ENCODE measurements at regions not wholly inside any gene's neighbourhood (a gene's known extent, or its start where the extent isn't known, plus 50 kb on each side); places are given as distances from the start of the nearest gene placed in this dataset.

GRCh38 chr2:12959935-12960334 lies 243.2 kb downstream of the TRIB2 start (continued):
- TF ChIP-seq ZNF462 (CRISPR knock-in tag; IDR thresholded peaks at IDR 0.05): no peak
- no peak for TF ChIP-seq ETS1 (IDR thresholded peaks at IDR 0.05)
- no peak for TF ChIP-seq CREB1 (CRISPR knock-in tag; IDR thresholded peaks at IDR 0.05; ENCODE audit: low read depth)
- no peak for TF ChIP-seq REST (IDR thresholded peaks at IDR 0.05; ENCODE audit: unreplicated experiment)
- no peak for TF ChIP-seq CTCF (conservative IDR thresholded peaks at IDR 0.05; ENCODE audit: low read depth in 2 of 2)
- no peak for TF ChIP-seq STAT1 (IDR thresholded peaks at IDR 0.05; ENCODE audit: unreplicated experiment)
- TF ChIP-seq ZNF114 (CRISPR knock-in tag; IDR thresholded peaks at IDR 0.05): no peak
- no peak for TF ChIP-seq EZH2phosphoT487 (IDR thresholded peaks at IDR 0.05; ENCODE audit: unreplicated experiment)
- TF ChIP-seq POLR2AphosphoS5 (IDR thresholded peaks at IDR 0.05; ENCODE audit: low read depth): no peak
- no peak for TF ChIP-seq ZNF331 (CRISPR knock-in tag; IDR thresholded peaks at IDR 0.05; ENCODE audit: low read depth)
